ENCODE measurements at regions not wholly inside any gene's neighbourhood (a gene's known extent, or its start where the extent isn't known, plus 50 kb on each side); places are given as distances from the start of the nearest gene placed in this dataset.

- Histone ChIP-seq H3K4me1 (no peaks in the 10 kb centered on the region), H3K9me3 (replicated peaks) (no peaks in the 10 kb centered on the region), H3K4me3 (no peak overlapping the region), H3K36me3 (no peaks in the 10 kb centered on the region), H3K27me3 (no peaks in the 10 kb centered on the region), H3K27ac (no peak overlapping the region)
- no peak for DNase-seq
These were observed 2277.7 kb downstream of the TP53TG3F start for GRCh38 chr16:35737076-35737475.

DNA sequence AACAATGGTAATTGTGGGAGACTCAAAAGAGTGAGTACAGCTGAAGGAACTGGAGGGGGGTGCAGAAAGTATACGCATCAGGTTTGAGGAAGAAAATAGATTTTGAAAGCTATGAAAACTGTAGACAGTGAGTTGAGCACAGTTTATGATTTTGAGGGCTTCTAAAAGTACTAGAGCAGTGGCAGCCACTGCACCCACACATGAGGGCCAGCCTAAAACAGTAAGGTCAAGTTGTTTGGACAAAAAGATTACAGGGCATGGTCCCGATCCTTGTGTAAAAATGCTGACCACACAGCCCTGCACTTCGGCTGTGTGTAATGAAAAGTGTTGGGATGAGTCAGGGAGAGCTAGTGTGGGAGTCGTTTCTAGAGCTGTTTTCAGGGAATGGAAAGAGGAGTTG is 2282.1 kb downstream of the TP53TG3F start:
- no peaks in the 10 kb centered on the region for H3K4me1 ChIP-seq
- no peak overlapping the region for H3K4me3 ChIP-seq
- no peak overlapping the region for H3K27ac ChIP-seq
- H3K36me3 ChIP-seq: no peaks in the 10 kb centered on the region
- H3K9me3 ChIP-seq (replicated peaks): no peaks in the 10 kb centered on the region
- H3K27me3 ChIP-seq: no peaks in the 10 kb centered on the region
- DNase-seq: no peak

- no peaks in the 10 kb centered on the region for H3K27me3 ChIP-seq
- H3K4me3 ChIP-seq: no peak overlapping the region
- DNase-seq: no peak
- H3K36me3 ChIP-seq: no peaks in the 10 kb centered on the region
- H3K4me1 ChIP-seq: no peaks in the 10 kb centered on the region
- no peak overlapping the region for H3K27ac ChIP-seq
- H3K9me3 ChIP-seq (replicated peaks): no peaks in the 10 kb centered on the region
These were observed 2283.8 kb downstream of the TP53TG3F start for GRCh38 chr16:35743101-35743692.

DNA sequence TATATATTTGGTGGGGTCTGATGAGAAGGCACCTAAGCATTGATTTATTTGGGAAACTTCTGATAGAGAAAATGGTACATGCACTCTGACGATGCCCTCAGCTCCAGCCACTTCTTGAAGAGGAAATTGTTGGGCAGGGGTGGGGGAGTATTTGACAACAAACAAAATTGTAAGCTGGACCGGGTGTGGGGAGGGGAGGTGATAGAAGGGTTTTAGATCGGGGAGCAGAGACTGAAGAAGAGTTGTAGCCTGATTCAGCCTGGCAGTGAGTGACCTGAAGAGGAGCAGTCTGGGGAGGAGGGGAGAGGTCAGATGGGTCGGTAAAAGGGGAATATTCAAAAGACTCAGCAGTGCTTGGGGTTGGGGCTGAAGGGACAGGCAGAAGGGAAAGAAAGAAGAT is 2284.7 kb downstream of the TP53TG3F start:
- no peaks in the 10 kb centered on the region for H3K36me3 ChIP-seq
- no peaks in the 10 kb centered on the region for H3K9me3 ChIP-seq (replicated peaks)
- H3K4me1 ChIP-seq: no peaks in the 10 kb centered on the region
- H3K4me3 ChIP-seq: no peak overlapping the region
- no peaks in the 10 kb centered on the region for H3K27me3 ChIP-seq
- DNase-seq: no peak
- no peak overlapping the region for H3K27ac ChIP-seq

GRCh38 chr16:35744726-35745125 is 2285.3 kb downstream of the TP53TG3F start:
- Histone ChIP-seq H3K4me1 (no peaks in the 10 kb centered on the region), H3K4me3 (no peak overlapping the region), H3K36me3 (no peaks in the 10 kb centered on the region), H3K9me3 (replicated peaks) (no peaks in the 10 kb centered on the region), H3K27ac (no peak overlapping the region), H3K27me3 (no peaks in the 10 kb centered on the region)
- no peak for DNase-seq

- no peak overlapping the region for H3K4me3 ChIP-seq
- H3K9me3 ChIP-seq (replicated peaks): no peaks in the 10 kb centered on the region
- H3K4me1 ChIP-seq: no peaks in the 10 kb centered on the region
- no peaks in the 10 kb centered on the region for H3K36me3 ChIP-seq
- H3K27me3 ChIP-seq: no peaks in the 10 kb centered on the region
- no peak overlapping the region for H3K27ac ChIP-seq
- no peak for DNase-seq
These were observed 2285.8 kb downstream of the TP53TG3F start for GRCh38 chr16:35745191-35745590.

GRCh38 chr16:35745821-35746248 is 2286.4 kb downstream of the TP53TG3F start:
- no peaks in the 10 kb centered on the region for H3K36me3 ChIP-seq
- no peak overlapping the region for H3K27ac ChIP-seq
- H3K9me3 ChIP-seq (replicated peaks): no peaks in the 10 kb centered on the region
- no peaks in the 10 kb centered on the region for H3K4me1 ChIP-seq
- H3K27me3 ChIP-seq: no peaks in the 10 kb centered on the region
- no peak overlapping the region for H3K4me3 ChIP-seq
- DNase-seq: no peak

DNA sequence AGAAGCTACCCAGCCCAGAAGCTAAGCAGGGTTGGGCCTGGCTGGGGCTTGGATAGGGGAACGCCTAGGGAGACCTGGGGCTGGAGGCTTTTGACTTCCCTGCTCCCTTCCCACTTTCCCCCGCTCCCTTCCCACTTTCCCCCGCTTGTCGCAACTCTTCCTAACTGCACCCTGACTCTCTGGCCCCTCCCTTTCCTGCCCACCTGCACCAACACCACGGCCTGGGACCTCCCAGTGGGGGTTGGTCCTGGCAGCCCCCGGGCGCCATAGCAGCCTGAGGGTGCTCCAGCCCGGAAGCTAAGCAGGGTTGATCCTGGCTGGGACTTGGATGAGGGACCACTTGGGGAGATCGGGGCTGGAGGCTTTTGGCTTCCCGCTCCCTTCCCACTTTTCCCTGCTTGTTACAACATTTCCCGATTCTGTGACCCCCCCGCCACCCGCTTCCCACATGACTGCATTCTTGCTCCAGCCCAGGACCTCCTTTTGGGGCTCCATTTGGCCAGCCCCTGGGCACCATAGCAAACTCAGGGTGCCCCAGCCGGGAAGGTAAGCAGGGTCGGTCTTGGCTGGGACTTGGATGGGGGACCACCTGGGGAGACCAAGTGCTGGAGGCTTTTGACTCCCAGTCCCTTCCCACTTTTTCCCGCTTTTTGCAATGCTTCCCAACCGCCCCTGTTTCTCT is 2287.0 kb downstream of the TP53TG3F start:
- DNase-seq: no peak
- Histone ChIP-seq H3K9me3 (replicated peaks) (no peaks in the 10 kb centered on the region), H3K36me3 (no peaks in the 10 kb centered on the region), H3K4me3 (no peak overlapping the region), H3K4me1 (no peaks in the 10 kb centered on the region), H3K27ac (no peak overlapping the region), H3K27me3 (no peaks in the 10 kb centered on the region)

DNA sequence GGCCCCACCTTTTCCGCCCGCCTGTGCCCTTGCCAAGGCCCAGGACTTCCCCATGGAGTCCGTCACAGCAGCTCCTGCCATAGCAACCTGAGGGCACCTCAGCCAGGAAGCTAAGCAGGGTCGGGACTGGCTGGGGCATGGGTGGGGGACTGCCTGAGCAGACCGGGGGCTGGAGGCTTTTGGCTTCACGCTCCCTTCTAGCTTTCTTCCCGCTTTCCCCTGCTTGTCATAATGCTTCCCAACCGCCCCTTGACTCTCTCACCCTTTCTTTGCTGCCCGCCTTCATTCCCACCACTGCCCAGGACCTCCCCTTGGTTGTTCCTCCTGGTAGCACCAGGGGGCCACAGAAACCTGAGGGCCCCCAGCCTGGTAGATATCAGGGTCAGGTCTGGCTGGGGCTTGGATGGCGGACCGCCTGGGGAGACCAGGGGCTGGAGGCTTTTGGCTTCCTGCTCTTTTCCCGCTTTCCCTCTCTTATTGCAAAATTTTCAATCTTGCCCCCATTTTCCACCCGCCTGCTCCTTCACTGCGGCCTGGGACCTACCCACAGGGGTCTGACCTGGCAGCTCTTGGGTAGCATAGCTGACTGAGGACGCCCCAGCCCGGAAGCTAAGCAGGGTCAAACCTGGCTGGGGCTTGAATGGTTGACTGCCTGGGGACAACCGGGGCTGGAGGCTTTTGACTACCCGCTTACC is 2287.7 kb downstream of the TP53TG3F start:
- no peaks in the 10 kb centered on the region for H3K27me3 ChIP-seq
- H3K36me3 ChIP-seq: no peaks in the 10 kb centered on the region
- DNase-seq: no peak
- H3K4me3 ChIP-seq: no peak overlapping the region
- H3K27ac ChIP-seq: no peak overlapping the region
- no peaks in the 10 kb centered on the region for H3K4me1 ChIP-seq
- H3K9me3 ChIP-seq (replicated peaks): no peaks in the 10 kb centered on the region

GRCh38 chr16:35747658-35748455 is 2288.4 kb downstream of the TP53TG3F start:
- Histone ChIP-seq H3K9me3 (replicated peaks) (no peaks in the 10 kb centered on the region), H3K36me3 (no peaks in the 10 kb centered on the region), H3K4me3 (no peak overlapping the region), H3K27ac (no peak overlapping the region), H3K27me3 (no peaks in the 10 kb centered on the region), H3K4me1 (no peaks in the 10 kb centered on the region)
- no peak for DNase-seq

GRCh38 chr16:35748621-35749252 is 2289.3 kb downstream of the TP53TG3F start:
- Histone ChIP-seq H3K4me1 (no peaks in the 10 kb centered on the region), H3K36me3 (no peaks in the 10 kb centered on the region), H3K27me3 (no peaks in the 10 kb centered on the region), H3K27ac (no peak overlapping the region), H3K9me3 (replicated peaks) (no peaks in the 10 kb centered on the region), H3K4me3 (no peak overlapping the region)
- DNase-seq: no peak

- DNase-seq: no peak
- H3K27ac ChIP-seq: no peak overlapping the region
- no peaks in the 10 kb centered on the region for H3K27me3 ChIP-seq
- no peaks in the 10 kb centered on the region for H3K9me3 ChIP-seq (replicated peaks)
- H3K36me3 ChIP-seq: no peaks in the 10 kb centered on the region
- no peak overlapping the region for H3K4me3 ChIP-seq
- H3K4me1 ChIP-seq: no peaks in the 10 kb centered on the region
These were observed 2290.1 kb downstream of the TP53TG3F start for GRCh38 chr16:35749253-35750141.

DNA sequence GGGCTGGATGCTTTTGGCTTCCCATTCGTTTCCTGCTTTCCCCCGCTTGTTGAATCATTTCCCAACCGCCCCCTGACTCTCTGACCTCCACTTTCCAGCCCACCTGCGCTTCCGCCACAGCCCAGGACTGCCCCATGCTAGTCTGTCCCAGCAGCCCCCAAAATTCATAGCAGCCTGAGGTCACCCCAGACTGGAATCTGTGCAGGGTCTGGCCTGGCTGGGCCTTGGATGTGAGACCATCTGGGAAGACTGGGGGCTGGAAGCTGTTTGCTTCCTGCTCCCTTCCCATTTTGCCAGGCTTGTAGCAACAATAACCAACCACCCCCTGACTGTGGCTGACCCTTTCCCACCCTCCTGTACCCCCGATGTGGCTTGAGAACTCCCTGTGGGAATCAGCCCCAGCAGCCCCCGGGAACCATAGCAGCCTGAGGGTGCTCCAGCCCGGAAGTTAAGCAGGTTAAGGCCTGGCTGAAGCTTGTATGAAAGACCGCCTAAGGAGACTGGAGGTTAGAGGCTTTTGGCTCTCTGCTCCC is 2290.8 kb downstream of the TP53TG3F start:
- Histone ChIP-seq H3K27me3 (no peaks in the 10 kb centered on the region), H3K4me1 (no peaks in the 10 kb centered on the region), H3K4me3 (no peak overlapping the region), H3K27ac (no peak overlapping the region), H3K9me3 (replicated peaks) (no peaks in the 10 kb centered on the region), H3K36me3 (no peaks in the 10 kb centered on the region)
- DNase-seq: no peak

- no peaks in the 10 kb centered on the region for H3K9me3 ChIP-seq (replicated peaks)
- no peaks in the 10 kb centered on the region for H3K36me3 ChIP-seq
- no peak for DNase-seq
- no peak overlapping the region for H3K4me3 ChIP-seq
- H3K27ac ChIP-seq: no peak overlapping the region
- no peaks in the 10 kb centered on the region for H3K4me1 ChIP-seq
- no peaks in the 10 kb centered on the region for H3K27me3 ChIP-seq
These were observed 2291.3 kb downstream of the TP53TG3F start for GRCh38 chr16:35750701-35751104.

All from SJCRH30 (cell line).